ENCODE measurements at regions not wholly inside any gene's neighbourhood (a gene's known extent, or its start where the extent isn't known, plus 50 kb on each side); places are given as distances from the start of the nearest gene placed in this dataset.

- DNase-seq = no peak
Observed at GRCh38 chr12:19884021-19884492, 444.8 kb downstream of the AEBP2 start.

GRCh38 chr12:19885093-19885812 lies 446.0 kb downstream of the AEBP2 start:
- no peak for DNase-seq

DNA sequence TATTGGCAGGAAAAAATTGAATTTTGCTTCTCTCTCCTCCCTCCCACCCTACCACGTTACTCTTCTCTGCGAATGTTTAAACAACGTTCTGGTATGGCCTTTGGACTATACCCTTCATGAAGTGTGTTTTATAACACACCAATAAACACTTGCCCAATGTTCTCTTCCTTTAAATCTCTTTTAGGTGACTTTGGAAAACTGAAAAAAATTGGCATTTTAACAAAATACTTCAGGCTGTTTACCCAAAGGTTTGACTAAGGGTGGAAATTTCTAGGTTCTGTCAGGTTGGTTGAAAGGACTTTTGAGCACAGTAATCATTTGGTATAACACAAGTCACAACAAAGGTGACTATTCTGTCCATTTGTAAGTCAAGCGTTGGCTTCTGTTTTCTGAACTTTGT lies 446.8 kb downstream of the AEBP2 start:
- no peak for DNase-seq

GRCh38 chr12:19886639-19887064 lies 447.4 kb downstream of the AEBP2 start:
- DNase-seq = no peak

GRCh38 chr12:19890024-19890423 lies 450.7 kb downstream of the AEBP2 start:
- no peak for DNase-seq

GRCh38 chr12:19891936-19892591 lies 452.8 kb downstream of the AEBP2 start:
- no peak for DNase-seq

- peak in 1 of 3 experiments; percentile 39 for DNase-seq
Observed at GRCh38 chr12:19893514-19893913, 454.2 kb downstream of the AEBP2 start.

- peak in 1 of 3 experiments; percentile 29 for DNase-seq
Observed at GRCh38 chr12:19894050-19894449, 454.8 kb downstream of the AEBP2 start.

DNA sequence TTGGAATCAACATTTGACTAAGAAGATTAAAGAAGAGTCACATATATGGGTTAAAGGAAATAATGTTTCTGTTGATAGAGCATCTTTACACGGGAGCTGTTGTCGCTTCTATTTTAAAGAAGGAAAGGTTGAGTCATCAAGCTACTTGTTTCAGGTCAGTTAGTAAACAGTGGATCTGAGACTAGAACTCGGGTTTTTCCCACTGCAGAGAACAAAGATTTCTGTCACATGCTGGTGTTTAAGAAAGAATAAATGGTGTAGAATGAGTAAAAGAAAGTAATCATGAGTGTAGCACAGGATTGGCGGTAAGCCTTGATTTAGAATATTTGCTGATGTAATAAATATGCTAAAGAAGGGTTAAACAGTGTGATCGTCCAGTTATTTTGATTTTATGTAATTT lies 455.5 kb downstream of the AEBP2 start:
- DNase-seq = no peak

GRCh38 chr12:19895246-19896020 lies 456.1 kb downstream of the AEBP2 start:
- no peak for DNase-seq

- peak in 1 of 3 experiments; percentile 4 for DNase-seq
Observed at GRCh38 chr12:19896041-19896440, 456.7 kb downstream of the AEBP2 start.

DNA sequence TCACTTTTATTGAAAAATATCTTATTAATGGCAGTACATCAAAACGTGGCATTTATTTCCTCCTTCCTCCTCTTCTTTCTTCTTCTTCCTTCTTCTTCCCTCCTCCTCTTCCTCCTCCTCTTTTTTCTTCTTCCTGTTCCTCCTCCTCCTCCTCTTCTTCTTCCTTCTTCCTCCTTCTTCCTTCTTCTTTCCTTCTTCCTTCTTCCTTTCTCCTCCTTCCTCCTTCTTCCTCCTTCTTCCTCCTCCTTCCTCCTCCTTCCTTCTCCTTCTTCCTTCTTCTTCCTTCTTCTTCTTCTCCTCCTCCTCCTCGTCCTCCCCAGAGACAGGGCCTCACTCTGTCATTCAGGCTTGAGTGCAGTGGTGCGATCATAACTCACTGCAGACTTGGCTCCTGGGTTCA lies 457.2 kb downstream of the AEBP2 start:
- DNase-seq = no peak

- peak in 1 of 3 experiments; percentile 61 for DNase-seq
Observed at GRCh38 chr12:19897900-19898408, 458.7 kb downstream of the AEBP2 start.

- no peak for DNase-seq
Observed at GRCh38 chr12:19901841-19902240, 462.5 kb downstream of the AEBP2 start.

DNA sequence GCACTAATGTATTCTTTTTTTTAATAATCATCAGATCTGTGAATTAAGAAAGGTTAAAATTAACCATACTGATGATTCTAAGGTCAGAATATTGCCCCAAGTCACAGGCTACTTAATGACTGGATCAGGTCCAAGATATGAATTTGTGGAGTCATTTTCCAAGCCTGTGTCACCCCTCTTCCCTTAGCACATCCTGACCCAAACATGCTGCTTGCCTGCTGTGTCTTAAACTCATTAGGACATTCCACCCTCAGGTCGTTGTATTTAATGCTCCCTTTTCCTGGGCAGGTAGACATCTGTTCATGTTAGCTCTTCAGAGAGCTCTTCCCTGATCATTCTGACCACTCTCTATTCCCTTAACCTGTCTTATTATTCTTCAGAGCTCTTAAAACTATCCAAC lies 463.5 kb upstream of the PDE3A start:
- DNase-seq = peak in 1 of 3 experiments; percentile 21

- DNase-seq = peak in 1 of 3 experiments; percentile 13
Observed at GRCh38 chr12:19908830-19909229, 459.5 kb upstream of the PDE3A start.

DNA sequence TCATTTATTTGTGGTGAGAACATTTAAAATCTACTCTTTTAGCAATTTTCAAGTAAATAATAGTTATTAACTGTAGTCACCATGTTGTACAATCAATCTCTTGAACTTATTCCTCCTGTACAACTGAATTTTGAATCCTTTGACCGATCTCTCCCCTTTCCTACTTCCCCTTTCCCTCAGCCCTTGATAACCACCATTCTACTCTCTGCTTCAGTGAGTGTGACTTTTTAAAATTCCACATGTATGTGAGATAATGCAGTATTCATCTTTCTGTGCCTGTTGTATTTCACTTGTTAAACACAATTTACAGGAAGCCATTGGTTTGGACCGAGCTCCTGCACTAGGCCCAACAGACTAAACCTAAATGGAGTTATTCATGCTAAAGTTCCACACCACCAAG lies 458.9 kb upstream of the PDE3A start:
- DNase-seq = no peak

GRCh38 chr12:19910681-19911080 lies 457.7 kb upstream of the PDE3A start:
- DNase-seq = no peak

DNA sequence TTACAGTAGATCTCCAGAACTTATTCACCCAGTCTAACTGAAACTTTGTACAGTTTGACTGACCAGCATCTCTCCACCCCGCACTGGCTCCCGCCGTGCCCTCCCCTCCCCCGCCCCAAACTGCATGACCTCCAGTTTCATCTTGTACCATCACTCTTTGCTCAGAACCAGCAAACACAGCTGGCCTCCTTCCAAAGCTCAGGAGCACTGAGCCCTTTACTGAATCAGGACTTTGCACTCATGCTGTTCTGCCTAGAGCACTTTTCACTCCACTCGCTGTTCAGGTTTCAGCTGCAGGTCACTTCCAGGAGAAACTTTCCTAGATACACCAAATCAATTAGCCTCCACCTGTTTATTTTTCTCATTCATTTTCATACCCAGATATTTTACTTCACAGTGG lies 455.3 kb upstream of the PDE3A start:
- DNase-seq = peak in 1 of 3 experiments; percentile 37

- DNase-seq = peak; percentile 62 to 97 (median 76)
Observed at GRCh38 chr12:19915392-19916195, 452.7 kb upstream of the PDE3A start.

DNA sequence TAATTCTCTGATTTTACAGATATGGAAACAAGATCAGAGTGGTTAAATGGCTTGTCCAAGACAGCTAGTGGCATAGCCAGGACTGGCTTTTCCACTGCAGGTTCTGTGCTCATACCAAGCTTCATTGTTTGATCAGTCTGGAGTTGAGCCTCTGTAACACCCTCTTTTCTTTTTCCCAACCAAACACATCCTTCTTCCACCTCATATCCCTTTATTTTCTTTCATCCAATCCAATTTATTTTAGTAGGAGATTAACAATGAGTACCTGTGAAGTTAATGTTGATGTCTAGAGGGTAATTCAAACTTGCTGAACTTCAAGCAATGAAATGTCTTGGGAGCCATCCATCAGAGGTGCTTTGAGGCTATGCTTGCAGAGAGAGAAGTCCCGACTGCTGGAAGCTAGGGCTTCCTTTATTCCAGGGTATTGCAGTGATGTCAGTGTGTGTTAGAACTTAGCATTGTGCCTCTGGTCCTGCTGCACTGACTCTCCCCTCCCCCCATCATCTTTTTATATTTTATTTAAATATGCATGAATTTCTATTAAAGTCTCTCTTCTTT lies 452.1 kb upstream of the PDE3A start:
- DNase-seq = peak; percentile 20 to 84 (median 56)

GRCh38 chr12:19916974-19917373 lies 451.4 kb upstream of the PDE3A start:
- DNase-seq = peak in 2 of 3 experiments; percentile 31 to 63

Data from NCI-H1417 (cell line).